Panc1 (cell line): ENCODE measurements at regions not wholly inside any gene's neighbourhood (a gene's known extent, or its start where the extent isn't known, plus 50 kb on each side); places are given as distances from the start of the nearest gene placed in this dataset.
"Not testable (repeated sequence)": the region's sequence is repeated elsewhere in the genome, so short reads cannot be mapped to it uniquely, and the experiment has no call there.

Experiments
- ATAC-seq: fragments of 200-7000 bp; cut with Tn5 transposase; 2 replicates; pipeline ENCODE4 v1.9.1; 2020; ENCODE audit warnings: mild to moderate bottlenecking, moderate library complexity
- BruUV-seq: library from RNA; stranded (reverse); fragments of 400-500 nt; replicated peaks from 2 replicates; lab custom pipeline; 2021; lab: Mats Ljungman, UMichigan
- CTCF ChIA-PET: fragments of 300-600 bp; sonication (Branson Sonifier 250); formaldehyde crosslinking; loops from one replicate; lab custom pipeline; 2022; ENCODE audit warnings: antibody characterized with exemption; lab: Charles Lee
- POLR2A ChIA-PET: fragments of 300-600 bp; sonication (Branson Sonifier 250); formaldehyde crosslinking; loops from one replicate; lab custom pipeline; 2022; ENCODE audit warnings: antibody characterized with exemption; lab: Charles Lee
- DNase-seq: peaks from one replicate; pipeline ENCODE4 v3.0.0-alpha.2; 2010; ENCODE audit warnings: low read depth, low spot score
- H3K27ac ChIP-seq: 2 replicates; pipeline ENCODE4 v1.5.1; 2011; ENCODE audit warnings: mild to moderate bottlenecking, low read length, inconsistent platforms
- H3K27me3 ChIP-seq: fragments of 200-500 bp; sonication (Bioruptor generic); 2 replicates; pipeline ENCODE4 v1.6.0; 2014; ENCODE audit warnings: low read length, inconsistent platforms; ENCODE audit not compliant: control insufficient read depth, insufficient read depth
- H3K36me3 ChIP-seq: fragments of 200-500 bp; sonication (Bioruptor generic); 2 replicates; pipeline ENCODE4 v1.5.1; 2014; ENCODE audit warnings: inconsistent platforms, mild to moderate bottlenecking, low read length, moderate library complexity; ENCODE audit not compliant: control insufficient read depth, insufficient read depth
- H3K4me1 ChIP-seq: 2 replicates; pipeline ENCODE4 v1.5.1; 2011; ENCODE audit warnings: inconsistent platforms, mild to moderate bottlenecking, low read length, moderate library complexity; ENCODE audit not compliant: control insufficient read depth, insufficient read depth
- H3K4me3 ChIP-seq, 2 experiments: 2 replicates each; pipeline ENCODE4 v1.5.1; 2011 to 2012; ENCODE audit warnings: low read depth in 2 of 2, low read length in 2 of 2, mild to moderate bottlenecking in 2 of 2, inconsistent platforms in 1 of 2, moderate library complexity in 1 of 2
- H3K9me3 ChIP-seq: fragments of 200-500 bp; sonication (Bioruptor generic); 2 replicates; pipeline ENCODE4 v1.5.1; 2014; ENCODE audit warnings: low read depth, mild to moderate bottlenecking, inconsistent platforms, low read length, moderate library complexity; ENCODE audit not compliant: control insufficient read depth, insufficient read depth
- CTCF ChIP-seq: fragments of 450-650 bp; IDR thresholded peaks from 2 replicates; pipeline ENCODE4 v1.5.1; 2017; ENCODE audit warnings: mild to moderate bottlenecking
- POLR2AphosphoS5 ChIP-seq: IDR thresholded peaks from 2 replicates; pipeline ENCODE4 v1.6.1; 2012; ENCODE audit warnings: mild to moderate bottlenecking, low read depth, low read length, moderate library complexity
- REST ChIP-seq, 2 experiments: IDR thresholded peaks; 2 replicates each; pipeline ENCODE4 v1.6.1; 2011 to 2012; ENCODE audit warnings: low read depth in 2 of 2, control low read depth in 1 of 2, low read length in 1 of 2, mild to moderate bottlenecking in 1 of 2, moderate library complexity in 1 of 2; ENCODE audit not compliant: insufficient read depth in 1 of 2
- SIN3A ChIP-seq: IDR thresholded peaks from 2 replicates; pipeline ENCODE4 v1.6.1; 2012; ENCODE audit warnings: low read depth, mild to moderate bottlenecking, low read length, moderate library complexity, borderline replicate concordance; ENCODE audit not compliant: insufficient read depth
- TCF7L2 ChIP-seq: IDR thresholded peaks from 2 replicates; pipeline ENCODE4 v1.6.1; 2011; ENCODE audit warnings: mild to moderate bottlenecking, low read depth, low read length, inconsistent platforms
- in situ Hi-C: cut with HindIII; loops from 2 replicates; pipeline ENCODE4 v1.10.0; 2016; ENCODE audit warnings: low sequenced_read_pairs, low pct_unique_long_range_greater_than_20kb
- intact Hi-C: fragments of 100-400 bp; cut with micrococcal nuclease; formaldehyde crosslinking; loops from one replicate; pipeline ENCODE4 v1.10.0; 2022; ENCODE audit not compliant: unreplicated experiment

GRCh38 chr14:95620659-95621059, 65.6 kb upstream of the TCL1B start:
- CTCF ChIA-PET: no interaction called here
- H3K9me3 ChIP-seq: no peaks in the 10 kb centered on the region
- H3K36me3 ChIP-seq: no peaks in the 10 kb centered on the region
- H3K27ac ChIP-seq: no peak overlapping the region
- POLR2A ChIA-PET: no interaction called here
- intact Hi-C loops (no loop called here), in situ Hi-C loops (no loop called here)
- H3K4me3 ChIP-seq: no peak overlapping the region
- no peak for ATAC-seq
- no peak for TF ChIP-seq SIN3A
- no peak for TF ChIP-seq TCF7L2
- no peak for TF ChIP-seq REST (IDR thresholded peaks at IDR 0.05; ENCODE audit: insufficient read depth in 1 of 2, low read depth in 2 of 2, low read length in 1 of 2)
- TF ChIP-seq CTCF: no peak
- TF ChIP-seq POLR2AphosphoS5: no peak
- no peak for DNase-seq
- no peaks in the 10 kb centered on the region for H3K4me1 ChIP-seq
- no TSS peak for BruUV-seq
- no peaks in the 10 kb centered on the region for H3K27me3 ChIP-seq

GRCh38 chr14:95623195-95623594, 63.0 kb upstream of the TCL1B start:
- H3K27me3 ChIP-seq: no peaks in the 10 kb centered on the region
- no peaks in the 10 kb centered on the region for H3K4me1 ChIP-seq
- DNase-seq: no peak
- H3K27ac ChIP-seq: no peak overlapping the region
- ATAC-seq: no peak
- TF ChIP-seq TCF7L2 (no peak), REST (IDR thresholded peaks at IDR 0.05; ENCODE audit: insufficient read depth in 1 of 2, low read depth in 2 of 2, low read length in 1 of 2) (no peak), POLR2AphosphoS5 (no peak), SIN3A (no peak), CTCF (no peak)
- no peaks in the 10 kb centered on the region for H3K36me3 ChIP-seq
- H3K9me3 ChIP-seq: no peaks in the 10 kb centered on the region
- in situ Hi-C loops: no loop called here
- BruUV-seq: no TSS peak
- intact Hi-C loops: no loop called here
- POLR2A ChIA-PET: no interaction called here
- no peak overlapping the region for H3K4me3 ChIP-seq
- CTCF ChIA-PET: no interaction called here

GRCh38 chr14:95625710-95626109, 60.5 kb upstream of the TCL1B start:
- H3K4me3 ChIP-seq, intact Hi-C loops, H3K4me1 ChIP-seq, POLR2A ChIA-PET, in situ Hi-C loops, H3K36me3 ChIP-seq, DNase-seq, H3K27ac ChIP-seq, ATAC-seq, H3K27me3 ChIP-seq, BruUV-seq, H3K9me3 ChIP-seq, CTCF ChIA-PET: not testable (repeated sequence)
